Kidney epithelial cell (primary cell): ENCODE measurements at regions not wholly inside any gene's neighbourhood (a gene's known extent, or its start where the extent isn't known, plus 50 kb on each side); places are given as distances from the start of the nearest gene placed in this dataset.

Experiments
- DNase-seq: peaks from one replicate; pipeline ENCODE4 v3.0.0-alpha.2; 2010; ENCODE audit warnings: low read depth
- H3K27me3 ChIP-seq: 2 replicates; pipeline ENCODE4 v1.6.0; 2011; ENCODE audit warnings: low read length; ENCODE audit not compliant: control insufficient read depth, insufficient read depth
- H3K36me3 ChIP-seq: 2 replicates; pipeline ENCODE4 v1.5.1; 2011; ENCODE audit warnings: low read length; ENCODE audit not compliant: control insufficient read depth, insufficient read depth
- H3K4me3 ChIP-seq: 2 replicates; pipeline ENCODE4 v1.5.1; 2011; ENCODE audit warnings: low read depth, mild to moderate bottlenecking, control low read depth, low read length
- CTCF ChIP-seq: IDR thresholded peaks from 2 replicates; pipeline ENCODE4 v1.5.1; 2011; ENCODE audit warnings: mild to moderate bottlenecking, moderate library complexity, low read length, control low read depth, inconsistent platforms; ENCODE audit not compliant: insufficient read depth, poor library complexity, severe bottlenecking

GRCh38 chr4:181468451-181468850 is 774.8 kb upstream of the TENM3 start:
- no peaks in the 10 kb centered on the region for H3K27me3 ChIP-seq
- DNase-seq, result no peak

GRCh38 chr4:181470306-181470705 is 772.9 kb upstream of the TENM3 start:
- no peak for TF ChIP-seq CTCF
- DNase-seq, result no peak
- no peaks in the 10 kb centered on the region for H3K36me3 ChIP-seq
- H3K27me3 ChIP-seq, result no peaks in the 10 kb centered on the region
- H3K4me3 ChIP-seq, result no peak overlapping the region

More at GRCh38 chr4:181468451-181468850, 774.8 kb upstream of the TENM3 start:
- H3K36me3 ChIP-seq, result no peaks in the 10 kb centered on the region
- TF ChIP-seq CTCF, result no peak
- no peak overlapping the region for H3K4me3 ChIP-seq

DNA sequence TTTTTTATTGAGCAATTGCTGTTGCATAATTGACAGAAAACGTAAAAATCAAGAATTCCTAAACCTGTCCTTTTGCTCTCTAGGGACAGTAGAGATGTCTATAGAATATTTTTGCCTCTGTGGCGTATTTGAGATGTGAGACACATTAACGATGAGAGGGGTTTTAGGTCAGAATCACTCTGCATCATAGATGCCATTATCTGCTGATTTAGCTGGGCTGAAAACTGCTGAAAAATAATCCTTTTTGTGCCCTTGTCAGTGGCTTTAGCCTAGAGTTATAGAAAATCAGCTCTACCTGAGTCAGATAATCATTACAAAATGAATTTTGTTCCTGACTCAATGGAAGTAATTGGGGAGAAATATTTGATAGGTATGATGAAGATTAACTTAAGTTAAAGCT is 767.8 kb upstream of the TENM3 start:
- TF ChIP-seq CTCF, result no peak
- Histone ChIP-seq H3K4me3 (no peak overlapping the region), H3K27me3 (no peaks in the 10 kb centered on the region), H3K36me3 (no peaks in the 10 kb centered on the region)
- DNase-seq, result no peak

DNA sequence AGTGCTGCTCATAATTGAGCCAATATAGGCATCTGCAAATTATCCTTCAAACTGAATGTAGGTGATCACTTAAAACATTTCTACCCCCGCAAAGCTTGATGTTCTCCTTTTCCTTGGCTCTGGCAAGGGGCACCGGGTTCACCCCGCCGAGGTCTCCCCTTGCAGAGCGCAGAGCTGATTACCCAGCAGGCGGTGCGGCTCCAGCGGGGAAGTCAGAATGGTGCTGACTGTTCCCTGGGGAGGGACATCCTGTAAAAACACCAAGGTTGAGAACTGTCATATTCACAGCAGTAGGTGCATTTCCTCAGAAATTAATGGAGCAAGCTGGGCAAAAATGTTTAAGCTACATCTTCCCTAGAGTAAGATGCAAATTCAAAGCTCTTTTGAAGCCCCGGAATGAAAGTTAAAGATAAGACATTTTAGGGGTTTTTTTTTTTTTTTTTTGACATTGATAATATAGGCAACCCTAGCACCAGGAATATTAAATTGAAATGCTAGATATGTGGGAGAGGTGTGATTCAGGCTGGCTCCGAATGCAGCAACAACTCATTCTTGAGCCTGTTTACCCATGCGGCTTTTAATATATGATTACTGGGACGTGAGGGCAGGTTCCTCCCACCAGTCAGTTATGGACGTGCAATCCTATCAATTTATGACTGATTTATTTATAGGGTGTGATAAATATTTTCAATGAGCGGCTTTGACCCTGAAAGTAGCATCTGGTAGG is 767.3 kb upstream of the TENM3 start:
- TF ChIP-seq CTCF, result no peak
- Histone ChIP-seq H3K27me3 (no peaks in the 10 kb centered on the region), H3K4me3 (no peak overlapping the region), H3K36me3 (no peaks in the 10 kb centered on the region)
- DNase-seq, result no peak

DNA sequence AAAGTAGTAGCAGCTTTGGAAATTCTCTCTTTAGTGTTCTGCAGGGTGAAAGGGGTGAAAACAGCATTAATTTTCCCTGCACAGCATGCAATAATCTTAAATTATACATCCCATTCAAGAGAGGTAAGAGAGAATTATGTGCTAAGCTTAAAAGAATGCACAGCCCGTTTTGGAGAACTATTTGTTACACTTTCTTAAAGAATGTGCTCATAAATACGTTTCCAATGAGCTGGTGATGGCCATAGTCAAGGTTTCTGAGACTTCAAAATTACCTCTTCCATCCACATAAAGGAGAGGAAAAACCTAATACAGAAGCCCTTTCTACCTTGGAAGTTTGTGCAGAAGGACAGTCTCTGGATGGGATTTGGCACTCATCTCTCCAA is 766.7 kb upstream of the TENM3 start:
- Histone ChIP-seq H3K27me3 (no peaks in the 10 kb centered on the region), H3K36me3 (no peaks in the 10 kb centered on the region), H3K4me3 (no peak overlapping the region)
- TF ChIP-seq CTCF, result no peak
- no peak for DNase-seq

DNA sequence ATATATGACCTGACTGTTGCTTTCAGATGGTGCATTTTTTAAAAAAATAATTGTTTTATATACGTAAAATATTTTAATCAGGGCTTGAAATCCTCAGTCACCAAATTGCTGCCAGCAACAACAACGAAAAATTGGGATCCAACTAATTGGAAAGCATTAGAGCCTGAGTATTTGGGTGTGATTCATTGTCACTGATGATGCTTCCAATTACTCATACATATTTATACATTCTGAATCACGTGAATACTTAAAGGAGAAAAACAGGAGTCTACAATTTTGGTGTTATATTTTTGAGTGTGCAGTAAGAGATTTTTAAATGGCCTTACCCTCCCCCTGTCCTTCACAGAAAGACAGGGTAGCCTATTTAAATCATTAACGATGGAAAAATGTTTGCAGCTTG is 765.6 kb upstream of the TENM3 start:
- TF ChIP-seq CTCF, result no peak
- DNase-seq, result no peak

More for the DNA sequence above, 765.6 kb upstream of the TENM3 start:
- no peaks in the 10 kb centered on the region for H3K27me3 ChIP-seq
- H3K4me3 ChIP-seq, result no peak overlapping the region
- H3K36me3 ChIP-seq, result no peaks in the 10 kb centered on the region
